Putamen (tissue), 1 donor: ENCODE measurements at regions not wholly inside any gene's neighbourhood (a gene's known extent, or its start where the extent isn't known, plus 50 kb on each side); places are given as distances from the start of the nearest gene placed in this dataset.
A peak's percentile ranks its signal among the peaks of the same experiment; 100 is the strongest.

Experiments
- DNase-seq: peaks from one replicate; pipeline ENCODE4 v3.0.0-alpha.2; 2016; ENCODE audit warnings: low spot score

GRCh38 chr1:84090447-84091245, 53.4 kb upstream of the PRKACB start:
- DNase-seq = no peak

GRCh38 chr1:84089867-84090266, 54.2 kb upstream of the PRKACB start:
- no peak for DNase-seq

- no peak for DNase-seq
These were observed 54.6 kb upstream of the PRKACB start for GRCh38 chr1:84089465-84089864.

- no peak for DNase-seq
These were observed 57.5 kb upstream of the PRKACB start for GRCh38 chr1:84086616-84087015.

- DNase-seq = no peak
These were observed 57.9 kb upstream of the PRKACB start for GRCh38 chr1:84086189-84086588.

GRCh38 chr1:84083307-84083706, 60.8 kb upstream of the PRKACB start:
- DNase-seq = no peak

- no peak for DNase-seq
These were observed 65.2 kb upstream of the PRKACB start for GRCh38 chr1:84078842-84079202.

GRCh38 chr1:84078108-84078841, 65.8 kb upstream of the PRKACB start:
- DNase-seq = peak; percentile 42

- peak; percentile 90 for DNase-seq
These were observed 66.5 kb upstream of the PRKACB start for GRCh38 chr1:84077476-84078107.

- no peak for DNase-seq
These were observed 70.8 kb upstream of the PRKACB start for GRCh38 chr1:84073266-84073665.

GRCh38 chr1:84069236-84069845, 70.4 kb upstream of the TTLL7 start:
- no peak for DNase-seq

- DNase-seq = no peak
These were observed 63.6 kb upstream of the TTLL7 start for GRCh38 chr1:84062496-84062895.

- no peak for DNase-seq
These were observed 62.4 kb upstream of the TTLL7 start for GRCh38 chr1:84061336-84061735.

- DNase-seq = no peak
These were observed 61.8 kb upstream of the TTLL7 start for GRCh38 chr1:84060781-84061180.

GRCh38 chr1:84048820-84049219, 49.9 kb upstream of the TTLL7 start:
- no peak for DNase-seq
